Calu3 (cell line): ENCODE measurements at regions not wholly inside any gene's neighbourhood (a gene's known extent, or its start where the extent isn't known, plus 50 kb on each side); places are given as distances from the start of the nearest gene placed in this dataset.

ENCODE experiments used
- BruUV-seq: library from RNA; stranded (reverse); fragments of 400-500 nt; replicated peaks from 2 replicates; lab custom pipeline; 2021; lab: Mats Ljungman, UMichigan
- CTCF ChIA-PET: fragments of 300-600 bp; sonication (Branson Sonifier 250); formaldehyde crosslinking; loops from one replicate; lab custom pipeline; 2022; ENCODE audit warnings: antibody characterized with exemption; lab: Charles Lee
- DNase-seq: peaks from one replicate; pipeline ENCODE4 v3.0.0; 2022
- H3K27ac Mint-ChIP-seq: one replicate; pipeline ENCODE4 v1.8.0; 2022; ENCODE audit warnings: mixed read lengths; ENCODE audit not compliant: unreplicated experiment
- H3K27me3 Mint-ChIP-seq: one replicate; pipeline ENCODE4 v1.8.0; 2022; ENCODE audit warnings: mixed read lengths; ENCODE audit not compliant: unreplicated experiment
- H3K36me3 Mint-ChIP-seq: one replicate; pipeline ENCODE4 v1.8.0; 2022; ENCODE audit warnings: mild to moderate bottlenecking, moderate library complexity, mixed read lengths; ENCODE audit not compliant: insufficient read depth, unreplicated experiment
- H3K4me1 Mint-ChIP-seq: one replicate; pipeline ENCODE4 v1.8.0; 2022; ENCODE audit warnings: mild to moderate bottlenecking, low read depth, mixed read lengths; ENCODE audit not compliant: unreplicated experiment
- H3K4me3 Mint-ChIP-seq: one replicate; pipeline ENCODE4 v1.8.0; 2022; ENCODE audit warnings: mild to moderate bottlenecking, low read depth, moderate library complexity, mixed read lengths; ENCODE audit not compliant: unreplicated experiment
- H3K9me3 Mint-ChIP-seq: one replicate; pipeline ENCODE4 v1.8.0; 2022; ENCODE audit warnings: low read depth, mixed read lengths; ENCODE audit not compliant: unreplicated experiment
- CTCF ChIP-seq: fragments of 200-600 bp; IDR thresholded peaks from one replicate; pipeline ENCODE4 v1.8.0; 2022; ENCODE audit warnings: antibody characterized with exemption; ENCODE audit not compliant: unreplicated experiment
- intact Hi-C: fragments of 100-400 bp; cut with micrococcal nuclease; formaldehyde crosslinking; loops from one replicate; pipeline ENCODE4 v1.10.0; 2022; ENCODE audit not compliant: unreplicated experiment

DNA sequence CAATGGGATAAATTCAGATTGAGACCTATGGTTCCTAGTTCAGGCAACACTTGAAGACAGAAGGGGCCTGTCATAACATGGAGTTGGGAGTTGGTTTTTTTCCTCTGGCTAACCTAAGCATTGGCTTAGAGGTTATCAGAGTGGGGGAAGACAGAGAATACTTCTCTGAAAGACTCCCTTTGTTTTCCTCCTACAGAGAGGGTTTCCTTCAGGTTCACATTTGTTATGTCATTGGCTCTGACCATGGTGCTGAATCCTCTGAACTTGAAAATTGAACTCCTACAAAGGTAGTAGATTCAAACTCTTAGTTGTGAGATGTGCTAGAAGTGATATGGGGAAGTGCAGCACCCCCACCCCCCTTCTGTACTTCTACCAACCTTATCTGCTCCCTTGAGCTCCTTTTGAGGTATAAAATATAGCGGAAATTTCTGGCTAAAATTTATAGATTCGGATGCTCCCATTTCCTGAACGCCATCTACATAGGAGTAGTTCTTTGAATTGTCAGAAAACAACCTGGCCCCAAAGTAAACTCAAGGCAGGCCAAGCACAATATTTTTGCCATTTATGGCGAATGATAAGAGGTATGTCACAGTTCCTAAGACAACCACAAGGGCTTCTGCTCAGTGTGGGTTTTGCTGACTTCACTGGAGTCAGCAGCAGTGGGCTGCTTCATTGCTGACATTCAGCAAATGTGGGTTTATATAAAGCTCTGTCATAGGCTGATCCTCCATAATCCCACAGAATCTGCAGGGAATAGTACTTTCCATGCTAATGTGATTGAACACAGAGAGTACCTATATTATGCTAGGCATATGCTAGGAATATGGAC is 131.6 kb upstream of the KLF14 start:
- H3K4me3 Mint-ChIP-seq: no peak overlapping the region
- DNase-seq: no peak
- CTCF ChIA-PET: no interaction called here
- H3K36me3 Mint-ChIP-seq: peaks cover 98% of the 10 kb centered on the region
- peak overlapping the region; percentile 71 for H3K27ac Mint-ChIP-seq
- no peak for TF ChIP-seq CTCF
- H3K9me3 Mint-ChIP-seq: peaks cover 6% of the 10 kb centered on the region
- no TSS peak for BruUV-seq
- no peaks in the 10 kb centered on the region for H3K27me3 Mint-ChIP-seq
- intact Hi-C loops: no loop called here
- peaks cover 15% of the 10 kb centered on the region for H3K4me1 Mint-ChIP-seq

GRCh38 chr7:130867039-130867438 is 133.0 kb upstream of the KLF14 start:
- intact Hi-C loops: no loop called here
- DNase-seq: no peak
- peaks cover 15% of the 10 kb centered on the region for H3K4me1 Mint-ChIP-seq
- H3K9me3 Mint-ChIP-seq: peaks cover 4% of the 10 kb centered on the region
- no peaks in the 10 kb centered on the region for H3K27me3 Mint-ChIP-seq
- H3K36me3 Mint-ChIP-seq: peaks cover 93% of the 10 kb centered on the region
- H3K27ac Mint-ChIP-seq: peak overlapping the region; percentile 71
- no peak overlapping the region for H3K4me3 Mint-ChIP-seq
- no peak for TF ChIP-seq CTCF
- CTCF ChIA-PET: no interaction called here
- no TSS peak for BruUV-seq

GRCh38 chr7:130867581-130868136 is 133.7 kb upstream of the KLF14 start:
- peaks cover 21% of the 10 kb centered on the region for H3K4me1 Mint-ChIP-seq
- peak overlapping the region; percentile 55 for H3K27ac Mint-ChIP-seq
- TF ChIP-seq CTCF: no peak
- H3K4me3 Mint-ChIP-seq: no peak overlapping the region
- intact Hi-C loops: no loop called here
- peaks cover 4% of the 10 kb centered on the region for H3K9me3 Mint-ChIP-seq
- CTCF ChIA-PET: interaction anchor here (0.6 kb wide), 1 partner anchor 39 kb away, joined by 4 read pairs; no protein-coding TSS in a partner anchor
- peaks cover 92% of the 10 kb centered on the region for H3K36me3 Mint-ChIP-seq
- BruUV-seq: no TSS peak
- H3K27me3 Mint-ChIP-seq: no peaks in the 10 kb centered on the region
- DNase-seq: no peak

- H3K9me3 Mint-ChIP-seq: peaks cover 4% of the 10 kb centered on the region
- H3K36me3 Mint-ChIP-seq: peaks cover 92% of the 10 kb centered on the region
- no TSS peak for BruUV-seq
- no peak overlapping the region for H3K4me3 Mint-ChIP-seq
- no peaks in the 10 kb centered on the region for H3K27me3 Mint-ChIP-seq
- TF ChIP-seq CTCF: no peak
- H3K27ac Mint-ChIP-seq: peak overlapping the region; percentile 55
- intact Hi-C loops: no loop called here
- DNase-seq: no peak
- CTCF ChIA-PET: interaction anchor here (0.6 kb wide), 1 partner anchor 39 kb away, joined by 4 read pairs; no protein-coding TSS in a partner anchor
- H3K4me1 Mint-ChIP-seq: peaks cover 25% of the 10 kb centered on the region
Observed at GRCh38 chr7:130868139-130868538, 134.1 kb upstream of the KLF14 start.
